ENCODE measurements at regions not wholly inside any gene's neighbourhood (a gene's known extent, or its start where the extent isn't known, plus 50 kb on each side); places are given as distances from the start of the nearest gene placed in this dataset.

- intact Hi-C loops (cut with DNase I) = no loop called here
- DNase-seq (ENCODE audit: low spot score) = no peak
- no peak overlapping the region for H3K4me3 ChIP-seq
- H3K27me3 ChIP-seq (replicated peaks; ENCODE audit: insufficient read depth) = no peaks in the 10 kb centered on the region
- WGBS = 28% methylated on average over 5 of the region's 5 CpGs
- TF ChIP-seq POLR2A (IDR thresholded peaks at IDR 0.05) (no peak), CTCF (IDR thresholded peaks at IDR 0.05) (no peak), POLR2AphosphoS5 (IDR thresholded peaks at IDR 0.05) (no peak)
- H3K9me3 ChIP-seq = no peaks in the 10 kb centered on the region
- H3K27ac ChIP-seq = no peak overlapping the region
- H3K36me3 ChIP-seq = no peaks in the 10 kb centered on the region
- H3K4me1 ChIP-seq (replicated peaks) = no peaks in the 10 kb centered on the region
Observed at GRCh38 chrX:140948827-140949226, 53.6 kb upstream of the SPANXB1 start.

- 74% methylated on average over 5 of the region's 5 CpGs for WGBS
- no peaks in the 10 kb centered on the region for H3K27me3 ChIP-seq (replicated peaks; ENCODE audit: insufficient read depth)
- intact Hi-C loops (cut with DNase I) = no loop called here
- no peaks in the 10 kb centered on the region for H3K36me3 ChIP-seq
- no peaks in the 10 kb centered on the region for H3K4me1 ChIP-seq (replicated peaks)
- H3K4me3 ChIP-seq = no peak overlapping the region
- TF ChIP-seq POLR2A (IDR thresholded peaks at IDR 0.05) (no peak), CTCF (IDR thresholded peaks at IDR 0.05) (no peak)
- H3K27ac ChIP-seq = no peak overlapping the region
- no peaks in the 10 kb centered on the region for H3K9me3 ChIP-seq
- DNase-seq (ENCODE audit: low spot score) = no peak
Observed at GRCh38 chrX:140949233-140949632, 53.2 kb upstream of the SPANXB1 start.

Small RNAs in the stretch of these regions (microRNA-seq; reads per million reads assigned to microRNA genes)
- 1.6 reads per million, percentile 21 among the genes with 10 or more reads in this experiment for gene MIR320D2

Small RNAs in the stretch of these regions (small RNA-seq; reads per million reads assigned to genes)
- 0 to 0.19 reads per million in 2 donors for gene MIR320D2
